Right lobe of liver (tissue), 4 donors: ENCODE measurements at regions not wholly inside any gene's neighbourhood (a gene's known extent, or its start where the extent isn't known, plus 50 kb on each side); places are given as distances from the start of the nearest gene placed in this dataset.

Experiments
- CTCF ChIP-seq, 4 donors: fragments of 200-600 bp in 3 of 4; fragments of 450-650 bp in 1 of 4; IDR thresholded peaks; one replicate each; pipeline versions ENCODE4 v1.5.1 to v1.8.0; 2016 to 2022; ENCODE audit warnings: antibody characterized with exemption in 4 of 4, mild to moderate bottlenecking in 2 of 4
- POLR2A ChIP-seq: fragments of 450-650 bp; IDR thresholded peaks from one replicate; pipeline ENCODE4 v1.6.1; 2017; ENCODE audit warnings: antibody characterized with exemption, mild to moderate bottlenecking
- donor health status: DM: no; HTN: no; CAD: no.
- donor health status: DM: no; HTN: no; CAD: no.
- donor health status: DM: no; HTN: yes; CAD: no.

DNA sequence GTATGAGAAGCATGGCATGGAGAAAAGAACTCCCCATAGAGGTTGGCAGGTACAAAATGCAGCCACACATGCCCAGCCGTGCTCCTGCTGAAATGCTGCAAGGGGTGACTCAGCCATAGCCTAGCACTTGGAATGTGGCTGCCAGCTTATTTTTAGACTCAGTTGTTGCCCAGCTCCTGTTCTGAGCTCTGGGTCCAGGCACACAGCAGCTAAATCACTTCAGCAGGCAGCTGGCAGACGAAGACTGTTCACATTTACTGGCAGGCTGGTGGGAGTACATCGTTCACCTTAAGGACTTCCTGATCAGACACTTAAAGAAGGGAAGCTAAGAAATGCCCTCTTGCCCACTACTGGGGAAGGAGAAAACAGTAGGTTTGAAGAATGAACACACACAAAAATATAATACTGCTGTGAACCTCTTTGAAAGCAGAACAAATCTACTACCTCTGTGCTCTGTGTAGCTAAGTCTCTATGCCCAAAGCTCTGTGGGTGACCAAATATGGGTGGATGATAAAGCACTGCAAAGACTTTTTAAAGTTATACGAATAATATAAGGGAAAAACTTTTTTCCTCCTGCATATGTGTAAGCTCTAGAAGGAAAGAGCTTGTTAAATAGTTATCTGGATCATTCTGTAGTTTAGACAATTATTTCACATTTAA is 146.1 kb downstream of the LNPK start:
- no peak for TF ChIP-seq POLR2A
- no peak for TF ChIP-seq CTCF (IDR thresholded peaks at IDR 0.05)
